Activated T-helper 1 cell treated with anti-CD3 and anti-CD28 coated beads, Interleukin-12 subunit alpha, Interleukin-12 subunit beta, Interleukin-2, Interleukin-4 antibody, amounts not matched to agents 30 ng/mL and 10 ng/mL and 1 ng/mL, durations not matched to agents 14 hours and 24 hours and 36 hours (primary cell): ENCODE measurements at regions not wholly inside any gene's neighbourhood (a gene's known extent, or its start where the extent isn't known, plus 50 kb on each side); places are given as distances from the start of the nearest gene placed in this dataset.

Experiments
- DNase-seq: peaks from one replicate; pipeline ENCODE4 v3.0.0; 2021; ENCODE audit warnings: low spot score
- H3K27ac Mint-ChIP-seq: one replicate; pipeline ENCODE4 v1.8.0; 2021; ENCODE audit warnings: mild to moderate bottlenecking, mixed read lengths
- H3K27me3 Mint-ChIP-seq: one replicate; pipeline ENCODE4 v1.8.0; 2022; ENCODE audit warnings: mild to moderate bottlenecking, moderate library complexity, mixed read lengths; ENCODE audit not compliant: insufficient read depth
- H3K36me3 Mint-ChIP-seq: one replicate; pipeline ENCODE4 v1.8.0; 2021; ENCODE audit warnings: low read depth, mixed read lengths
- H3K4me1 Mint-ChIP-seq: one replicate; pipeline ENCODE4 v1.8.0; 2021; ENCODE audit warnings: low read depth, mixed read lengths
- H3K4me3 Mint-ChIP-seq: one replicate; pipeline ENCODE4 v1.8.0; 2021; ENCODE audit warnings: mild to moderate bottlenecking, moderate library complexity, mixed read lengths
- H3K9me3 Mint-ChIP-seq: one replicate; pipeline ENCODE4 v1.8.0; 2021; ENCODE audit warnings: mixed read lengths
- intact Hi-C: fragments of 100-400 bp; cut with micrococcal nuclease; formaldehyde crosslinking; loops from one replicate; pipeline ENCODE4 v1.15.1; 2024

- intact Hi-C loops, result loop anchor here (2.0 to 5.0 kb wide), 2 partner anchors 264 to 332 kb away; partner anchors contain the start of gene LRIG2
- Mint-ChIP-seq H3K36me3 (no peaks in the 10 kb centered on the region), H3K9me3 (no peaks in the 10 kb centered on the region), H3K27me3 (peaks cover 13% of the 10 kb centered on the region), H3K4me3 (no peak overlapping the region), H3K27ac (no peak overlapping the region), H3K4me1 (no peaks in the 10 kb centered on the region)
- DNase-seq, result peak; percentile 48
Observed at GRCh38 chr1:112808861-112809684, 93.9 kb upstream of the PPM1J start.

- Mint-ChIP-seq H3K4me3 (no peak overlapping the region), H3K4me1 (no peaks in the 10 kb centered on the region), H3K9me3 (no peaks in the 10 kb centered on the region), H3K27me3 (peaks cover 15% of the 10 kb centered on the region), H3K36me3 (no peaks in the 10 kb centered on the region), H3K27ac (no peak overlapping the region)
- no peak for DNase-seq
- intact Hi-C loops, result loop anchor here (2.0 to 5.0 kb wide), 2 partner anchors 265 to 331 kb away; partner anchors contain the start of gene LRIG2
Observed at GRCh38 chr1:112807999-112808398, 92.9 kb upstream of the PPM1J start.

- intact Hi-C loops, result loop anchor here (5.0 kb wide), 1 partner anchor 330 kb away; no protein-coding TSS in a partner anchor
- Mint-ChIP-seq H3K4me3 (no peak overlapping the region), H3K36me3 (no peaks in the 10 kb centered on the region), H3K27me3 (peaks cover 11% of the 10 kb centered on the region), H3K4me1 (no peaks in the 10 kb centered on the region), H3K9me3 (no peaks in the 10 kb centered on the region), H3K27ac (no peak overlapping the region)
- DNase-seq, result no peak
Observed at GRCh38 chr1:112807117-112807516, 92.0 kb upstream of the PPM1J start.

GRCh38 chr1:112806090-112806642 lies 91.0 kb upstream of the PPM1J start:
- intact Hi-C loops, result loop anchor here (5.0 kb wide), 1 partner anchor 329 kb away; no protein-coding TSS in a partner anchor
- no peaks in the 10 kb centered on the region for H3K4me1 Mint-ChIP-seq

GRCh38 chr1:112805155-112805853 lies 90.2 kb upstream of the PPM1J start:
- no peak overlapping the region for H3K27ac Mint-ChIP-seq
- H3K27me3 Mint-ChIP-seq, result peaks cover 5% of the 10 kb centered on the region
- H3K9me3 Mint-ChIP-seq, result no peaks in the 10 kb centered on the region
- no peaks in the 10 kb centered on the region for H3K36me3 Mint-ChIP-seq
- H3K4me1 Mint-ChIP-seq, result no peaks in the 10 kb centered on the region
- no peak overlapping the region for H3K4me3 Mint-ChIP-seq
- DNase-seq, result no peak
- intact Hi-C loops, result loop anchor here (5.0 kb wide), 1 partner anchor 328 kb away; no protein-coding TSS in a partner anchor

More at GRCh38 chr1:112806090-112806642, 91.0 kb upstream of the PPM1J start:
- no peak overlapping the region for H3K27ac Mint-ChIP-seq
- peaks cover 9% of the 10 kb centered on the region for H3K27me3 Mint-ChIP-seq
- H3K4me3 Mint-ChIP-seq, result no peak overlapping the region
- no peak for DNase-seq
- H3K9me3 Mint-ChIP-seq, result no peaks in the 10 kb centered on the region
- no peaks in the 10 kb centered on the region for H3K36me3 Mint-ChIP-seq

- Mint-ChIP-seq H3K27ac (no peak overlapping the region), H3K36me3 (no peaks in the 10 kb centered on the region), H3K4me3 (no peak overlapping the region), H3K9me3 (no peaks in the 10 kb centered on the region), H3K4me1 (no peaks in the 10 kb centered on the region), H3K27me3 (peaks cover 5% of the 10 kb centered on the region)
- intact Hi-C loops, result loop anchor here (1.0 kb wide), 2 partner anchors 88 to 413 kb away; no protein-coding TSS in a partner anchor
- peak; percentile 29 for DNase-seq
Observed at GRCh38 chr1:112803906-112804762, 89.0 kb upstream of the PPM1J start.

GRCh38 chr1:112800289-112800688 lies 85.2 kb upstream of the PPM1J start:
- peaks cover 3% of the 10 kb centered on the region for H3K27me3 Mint-ChIP-seq
- H3K9me3 Mint-ChIP-seq, result no peaks in the 10 kb centered on the region
- DNase-seq, result no peak
- peaks cover 7% of the 10 kb centered on the region for H3K4me1 Mint-ChIP-seq
- no peak overlapping the region for H3K27ac Mint-ChIP-seq
- no peak overlapping the region for H3K4me3 Mint-ChIP-seq
- intact Hi-C loops, result no loop called here
- H3K36me3 Mint-ChIP-seq, result no peaks in the 10 kb centered on the region

- peaks cover 7% of the 10 kb centered on the region for H3K4me1 Mint-ChIP-seq
- H3K4me3 Mint-ChIP-seq, result no peak overlapping the region
- no peaks in the 10 kb centered on the region for H3K9me3 Mint-ChIP-seq
- intact Hi-C loops, result no loop called here
- no peaks in the 10 kb centered on the region for H3K27me3 Mint-ChIP-seq
- no peaks in the 10 kb centered on the region for H3K36me3 Mint-ChIP-seq
- DNase-seq, result no peak
- H3K27ac Mint-ChIP-seq, result no peak overlapping the region
Observed at GRCh38 chr1:112798292-112798691, 83.2 kb upstream of the PPM1J start.

GRCh38 chr1:112797224-112797623 lies 82.1 kb upstream of the PPM1J start:
- intact Hi-C loops, result no loop called here
- no peak overlapping the region for H3K27ac Mint-ChIP-seq
- no peak for DNase-seq
- H3K27me3 Mint-ChIP-seq, result no peaks in the 10 kb centered on the region
- no peaks in the 10 kb centered on the region for H3K9me3 Mint-ChIP-seq
- H3K4me3 Mint-ChIP-seq, result no peak overlapping the region
- peaks cover 7% of the 10 kb centered on the region for H3K4me1 Mint-ChIP-seq
- no peaks in the 10 kb centered on the region for H3K36me3 Mint-ChIP-seq

GRCh38 chr1:112794654-112795239 lies 79.6 kb upstream of the PPM1J start:
- no peaks in the 10 kb centered on the region for H3K36me3 Mint-ChIP-seq
- H3K4me1 Mint-ChIP-seq, result peaks cover 7% of the 10 kb centered on the region
- no peak overlapping the region for H3K27ac Mint-ChIP-seq
- H3K9me3 Mint-ChIP-seq, result no peaks in the 10 kb centered on the region
- H3K27me3 Mint-ChIP-seq, result no peaks in the 10 kb centered on the region
- no peak overlapping the region for H3K4me3 Mint-ChIP-seq
- intact Hi-C loops, result no loop called here
- no peak for DNase-seq

- intact Hi-C loops, result no loop called here
- H3K9me3 Mint-ChIP-seq, result no peaks in the 10 kb centered on the region
- H3K27me3 Mint-ChIP-seq, result no peaks in the 10 kb centered on the region
- H3K4me1 Mint-ChIP-seq, result peaks cover 7% of the 10 kb centered on the region
- no peak overlapping the region for H3K4me3 Mint-ChIP-seq
- no peak overlapping the region for H3K27ac Mint-ChIP-seq
- no peak for DNase-seq
- H3K36me3 Mint-ChIP-seq, result no peaks in the 10 kb centered on the region
Observed at GRCh38 chr1:112793631-112794565, 78.8 kb upstream of the PPM1J start.
